A549 (cell line): ENCODE measurements at regions not wholly inside any gene's neighbourhood (a gene's known extent, or its start where the extent isn't known, plus 50 kb on each side); places are given as distances from the start of the nearest gene placed in this dataset.

Experiments used
- BHLHE40 ChIP-seq: IDR thresholded peaks from 2 replicates; pipeline ENCODE4 v1.6.1; 2012; ENCODE audit warnings: low read depth, low read length, inconsistent platforms
- EHMT2 ChIP-seq: fragments of 200-600 bp; sonication (generic); IDR thresholded peaks from 2 replicates; pipeline ENCODE4 v1.6.1; 2016; ENCODE audit warnings: antibody characterized with exemption, low read depth, mild to moderate bottlenecking, moderate library complexity
- JUN ChIP-seq, 2 experiments: fragments of >200 bp; sonication (Bioruptor Twin); formaldehyde crosslinking; IDR thresholded peaks; 2 replicates in 1 of 2; 3 replicates in 1 of 2; pipeline ENCODE4 v1.6.1; 2016 to 2017
- POLR2A ChIP-seq: IDR thresholded peaks from 2 replicates; pipeline ENCODE4 v1.6.1; 2012; ENCODE audit warnings: mild to moderate bottlenecking, low read length
- POLR2AphosphoS2 ChIP-seq: conservative IDR thresholded peaks from 2 replicates; pipeline ENCODE4 v1.6.1; 2012; ENCODE audit warnings: low read length, improper control_type of control experiment, inconsistent platforms
- RFX5 ChIP-seq: fragments of 450-650 bp; IDR thresholded peaks from 2 replicates; pipeline ENCODE4 v1.7.1; 2014; ENCODE audit warnings: antibody characterized with exemption, mild to moderate bottlenecking, moderate library complexity
- TF ChIP-seq, protein P1 (sequence below): fragments of 250-450 bp; sonication (Bioruptor Pico); IDR thresholded peaks from 2 replicates; pipeline ENCODE4 v1.5.0; 2021; ENCODE audit warnings: mild to moderate bottlenecking, moderate library complexity, borderline replicate concordance
- TF ChIP-seq, protein P2 (sequence below): fragments of 200-600 bp; sonication (generic); IDR thresholded peaks from 2 replicates; pipeline ENCODE4 v1.6.1; 2016; ENCODE audit warnings: antibody characterized with exemption, mild to moderate bottlenecking, moderate library complexity
- TF ChIP-seq, protein P3 (sequence below): fragments of >200 bp; sonication (Bioruptor Twin); formaldehyde crosslinking; IDR thresholded peaks from 3 replicates; pipeline ENCODE4 v1.5.1; 2016

DNA sequence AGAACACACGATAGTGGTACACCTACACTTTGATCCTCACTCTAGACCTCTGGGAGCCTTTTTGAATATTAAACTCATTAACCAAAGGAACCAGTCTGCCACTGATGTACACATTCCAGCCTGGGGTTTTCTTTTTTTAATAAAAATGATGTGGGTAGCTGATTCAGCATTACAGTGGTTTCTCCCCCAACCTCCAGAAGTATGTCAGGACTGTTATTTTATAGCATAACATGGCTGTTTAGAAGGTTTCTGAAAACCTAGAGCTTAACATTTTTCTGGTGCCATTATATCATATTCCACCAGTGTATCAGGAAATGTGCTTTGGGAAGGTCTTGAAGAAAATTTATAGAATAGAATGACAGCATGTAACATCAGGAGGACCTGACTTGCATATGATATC is 540.9 kb upstream of the WWC1 start:
- TF ChIP-seq BHLHE40 (no peak), EHMT2 (no peak), RFX5 (no peak), JUN (IDR thresholded peaks at IDR 0.05) (no peak), POLR2AphosphoS2 (no peak), POLR2A (no peak)
- TF ChIP-seq, protein P1, sequence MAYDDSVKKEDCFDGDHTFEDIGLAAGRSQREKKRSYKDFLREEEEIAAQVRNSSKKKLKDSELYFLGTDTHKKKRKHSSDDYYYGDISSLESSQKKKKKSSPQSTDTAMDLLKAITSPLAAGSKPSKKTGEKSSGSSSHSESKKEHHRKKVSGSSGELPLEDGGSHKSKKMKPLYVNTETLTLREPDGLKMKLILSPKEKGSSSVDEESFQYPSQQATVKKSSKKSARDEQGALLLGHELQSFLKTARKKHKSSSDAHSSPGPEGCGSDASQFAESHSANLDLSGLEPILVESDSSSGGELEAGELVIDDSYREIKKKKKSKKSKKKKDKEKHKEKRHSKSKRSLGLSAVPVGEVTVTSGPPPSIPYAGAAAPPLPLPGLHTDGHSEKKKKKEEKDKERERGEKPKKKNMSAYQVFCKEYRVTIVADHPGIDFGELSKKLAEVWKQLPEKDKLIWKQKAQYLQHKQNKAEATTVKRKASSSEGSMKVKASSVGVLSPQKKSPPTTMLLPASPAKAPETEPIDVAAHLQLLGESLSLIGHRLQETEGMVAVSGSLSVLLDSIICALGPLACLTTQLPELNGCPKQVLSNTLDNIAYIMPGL (CRISPR knock-in tag), result no peak
- TF ChIP-seq, protein P2, sequence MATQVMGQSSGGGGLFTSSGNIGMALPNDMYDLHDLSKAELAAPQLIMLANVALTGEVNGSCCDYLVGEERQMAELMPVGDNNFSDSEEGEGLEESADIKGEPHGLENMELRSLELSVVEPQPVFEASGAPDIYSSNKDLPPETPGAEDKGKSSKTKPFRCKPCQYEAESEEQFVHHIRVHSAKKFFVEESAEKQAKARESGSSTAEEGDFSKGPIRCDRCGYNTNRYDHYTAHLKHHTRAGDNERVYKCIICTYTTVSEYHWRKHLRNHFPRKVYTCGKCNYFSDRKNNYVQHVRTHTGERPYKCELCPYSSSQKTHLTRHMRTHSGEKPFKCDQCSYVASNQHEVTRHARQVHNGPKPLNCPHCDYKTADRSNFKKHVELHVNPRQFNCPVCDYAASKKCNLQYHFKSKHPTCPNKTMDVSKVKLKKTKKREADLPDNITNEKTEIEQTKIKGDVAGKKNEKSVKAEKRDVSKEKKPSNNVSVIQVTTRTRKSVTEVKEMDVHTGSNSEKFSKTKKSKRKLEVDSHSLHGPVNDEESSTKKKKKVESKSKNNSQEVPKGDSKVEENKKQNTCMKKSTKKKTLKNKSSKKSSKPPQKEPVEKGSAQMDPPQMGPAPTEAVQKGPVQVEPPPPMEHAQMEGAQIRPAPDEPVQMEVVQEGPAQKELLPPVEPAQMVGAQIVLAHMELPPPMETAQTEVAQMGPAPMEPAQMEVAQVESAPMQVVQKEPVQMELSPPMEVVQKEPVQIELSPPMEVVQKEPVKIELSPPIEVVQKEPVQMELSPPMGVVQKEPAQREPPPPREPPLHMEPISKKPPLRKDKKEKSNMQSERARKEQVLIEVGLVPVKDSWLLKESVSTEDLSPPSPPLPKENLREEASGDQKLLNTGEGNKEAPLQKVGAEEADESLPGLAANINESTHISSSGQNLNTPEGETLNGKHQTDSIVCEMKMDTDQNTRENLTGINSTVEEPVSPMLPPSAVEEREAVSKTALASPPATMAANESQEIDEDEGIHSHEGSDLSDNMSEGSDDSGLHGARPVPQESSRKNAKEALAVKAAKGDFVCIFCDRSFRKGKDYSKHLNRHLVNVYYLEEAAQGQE, result no peak
- TF ChIP-seq, protein P3, sequence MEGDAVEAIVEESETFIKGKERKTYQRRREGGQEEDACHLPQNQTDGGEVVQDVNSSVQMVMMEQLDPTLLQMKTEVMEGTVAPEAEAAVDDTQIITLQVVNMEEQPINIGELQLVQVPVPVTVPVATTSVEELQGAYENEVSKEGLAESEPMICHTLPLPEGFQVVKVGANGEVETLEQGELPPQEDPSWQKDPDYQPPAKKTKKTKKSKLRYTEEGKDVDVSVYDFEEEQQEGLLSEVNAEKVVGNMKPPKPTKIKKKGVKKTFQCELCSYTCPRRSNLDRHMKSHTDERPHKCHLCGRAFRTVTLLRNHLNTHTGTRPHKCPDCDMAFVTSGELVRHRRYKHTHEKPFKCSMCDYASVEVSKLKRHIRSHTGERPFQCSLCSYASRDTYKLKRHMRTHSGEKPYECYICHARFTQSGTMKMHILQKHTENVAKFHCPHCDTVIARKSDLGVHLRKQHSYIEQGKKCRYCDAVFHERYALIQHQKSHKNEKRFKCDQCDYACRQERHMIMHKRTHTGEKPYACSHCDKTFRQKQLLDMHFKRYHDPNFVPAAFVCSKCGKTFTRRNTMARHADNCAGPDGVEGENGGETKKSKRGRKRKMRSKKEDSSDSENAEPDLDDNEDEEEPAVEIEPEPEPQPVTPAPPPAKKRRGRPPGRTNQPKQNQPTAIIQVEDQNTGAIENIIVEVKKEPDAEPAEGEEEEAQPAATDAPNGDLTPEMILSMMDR, result no peak
